ENCODE measurements at regions not wholly inside any gene's neighbourhood (a gene's known extent, or its start where the extent isn't known, plus 50 kb on each side); places are given as distances from the start of the nearest gene placed in this dataset.

- no peak for FAIRE-seq
Observed at GRCh38 chr1:221829327-221830015, 87.6 kb upstream of the DUSP10 start.

GRCh38 chr1:221827307-221827642 lies 85.4 kb upstream of the DUSP10 start:
- FAIRE-seq: no peak

GRCh38 chr1:221824909-221825308 lies 83.0 kb upstream of the DUSP10 start:
- no peak for FAIRE-seq

GRCh38 chr1:221824025-221824424 lies 82.1 kb upstream of the DUSP10 start:
- FAIRE-seq: no peak

GRCh38 chr1:221823561-221823960 lies 81.7 kb upstream of the DUSP10 start:
- FAIRE-seq: no peak

- no peak for FAIRE-seq
Observed at GRCh38 chr1:221823149-221823548, 81.3 kb upstream of the DUSP10 start.

- FAIRE-seq: no peak
Observed at GRCh38 chr1:221822591-221822990, 80.7 kb upstream of the DUSP10 start.

- no peak for FAIRE-seq
Observed at GRCh38 chr1:221816899-221817298, 75.0 kb upstream of the DUSP10 start.

- no peak for FAIRE-seq
Observed at GRCh38 chr1:221815660-221816059, 73.8 kb upstream of the DUSP10 start.

- no peak for FAIRE-seq
Observed at GRCh38 chr1:221813887-221814286, 72.0 kb upstream of the DUSP10 start.

GRCh38 chr1:221812905-221813597 lies 71.2 kb upstream of the DUSP10 start:
- FAIRE-seq: no peak

- FAIRE-seq: no peak
Observed at GRCh38 chr1:221812088-221812752, 70.3 kb upstream of the DUSP10 start.

- no peak for FAIRE-seq
Observed at GRCh38 chr1:221810406-221810805, 68.5 kb upstream of the DUSP10 start.

- FAIRE-seq: no peak
Observed at GRCh38 chr1:221809091-221810029, 67.5 kb upstream of the DUSP10 start.

- FAIRE-seq: no peak
Observed at GRCh38 chr1:221806984-221807383, 65.1 kb upstream of the DUSP10 start.

- FAIRE-seq: no peak
Observed at GRCh38 chr1:221806236-221806635, 64.3 kb upstream of the DUSP10 start.

- no peak for FAIRE-seq
Observed at GRCh38 chr1:221805121-221805520, 63.2 kb upstream of the DUSP10 start.

GRCh38 chr1:221804303-221804702 lies 62.4 kb upstream of the DUSP10 start:
- FAIRE-seq: no peak

GRCh38 chr1:221801773-221802516 lies 60.1 kb upstream of the DUSP10 start:
- no peak for FAIRE-seq

GRCh38 chr1:221801251-221801661 lies 59.4 kb upstream of the DUSP10 start:
- FAIRE-seq: no peak

- no peak for FAIRE-seq
Observed at GRCh38 chr1:221800831-221801230, 58.9 kb upstream of the DUSP10 start.

- no peak for FAIRE-seq
Observed at GRCh38 chr1:221797506-221797905, 55.6 kb upstream of the DUSP10 start.
